HG03460 (cell line): ENCODE measurements at regions not wholly inside any gene's neighbourhood (a gene's known extent, or its start where the extent isn't known, plus 50 kb on each side); places are given as distances from the start of the nearest gene placed in this dataset.
"Not testable (repeated sequence)": the region's sequence is repeated elsewhere in the genome, so short reads cannot be mapped to it uniquely, and the experiment has no call there.

Experiments
- ATAC-seq: cut with Tn5 transposase; IDR thresholded peaks from one replicate; pipeline ENCODE4 v1.9.1; 2021; ENCODE audit not compliant: unreplicated experiment

DNA sequence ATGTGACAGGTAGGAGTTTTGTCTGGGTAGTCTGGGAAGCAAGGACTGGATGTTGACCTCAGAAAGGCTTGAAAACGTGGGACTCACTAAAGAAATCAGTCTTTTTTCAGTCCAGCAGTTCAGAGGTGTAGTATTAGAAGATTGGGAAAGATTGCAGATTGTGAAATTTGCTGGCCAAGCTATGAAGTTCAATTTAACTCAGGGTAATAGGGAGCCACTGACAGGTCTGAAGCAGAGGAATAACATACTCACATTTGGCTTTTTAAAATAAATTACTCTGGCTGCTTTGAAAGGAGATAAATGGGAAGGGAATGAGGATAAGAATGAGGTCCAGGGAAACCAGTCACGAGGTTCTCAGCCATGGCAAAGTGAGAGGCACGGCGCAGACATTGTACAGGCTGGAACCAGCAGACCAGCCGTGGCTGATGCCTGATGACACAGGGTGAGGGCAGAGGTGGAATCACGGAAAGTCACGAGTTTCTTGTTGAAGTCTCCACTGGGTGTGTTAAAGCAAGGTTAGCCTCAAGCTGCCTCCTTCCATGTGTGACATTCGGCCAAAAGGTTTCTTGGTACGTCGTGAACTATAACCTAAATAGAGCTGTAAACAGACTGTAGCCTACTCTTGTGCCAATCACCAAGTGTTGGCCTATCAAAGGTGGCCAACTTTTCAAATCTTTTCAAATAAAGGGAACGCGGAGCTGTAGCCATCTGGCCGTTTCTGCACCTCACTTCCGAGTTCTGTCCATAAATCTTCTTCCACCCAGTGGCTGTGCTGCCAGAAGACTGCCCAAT lies 377.6 kb downstream of the IRS2 start:
- ATAC-seq, result no peak

DNA sequence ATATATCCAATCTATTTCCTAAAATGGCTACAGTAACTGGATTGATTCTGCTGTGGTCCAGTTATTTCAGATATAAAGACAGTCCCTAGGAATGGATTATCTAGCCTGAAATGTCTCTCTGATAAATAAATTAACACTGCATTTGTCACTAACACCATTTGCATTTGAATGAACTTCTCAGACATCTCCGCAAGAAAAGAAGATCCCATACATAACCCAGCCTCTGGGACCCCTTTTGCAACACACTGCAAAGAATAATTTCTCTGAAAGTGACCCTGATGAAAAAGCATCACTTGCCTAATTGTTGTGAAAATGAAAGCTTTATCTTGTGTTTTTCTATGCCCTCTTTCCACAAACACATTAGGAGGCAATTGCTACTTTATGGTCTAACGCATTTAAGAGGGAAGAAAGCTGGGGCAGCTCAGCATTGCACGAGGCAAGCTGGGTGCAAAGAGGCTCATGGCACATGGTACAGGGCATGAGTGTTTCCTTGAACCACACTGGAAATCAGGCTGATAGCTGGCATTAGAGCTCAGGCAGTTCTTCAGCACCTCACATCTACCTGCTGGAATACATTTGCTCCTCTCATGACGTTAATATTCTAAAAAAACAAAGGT lies 379.9 kb downstream of the IRS2 start:
- ATAC-seq, result no peak

DNA sequence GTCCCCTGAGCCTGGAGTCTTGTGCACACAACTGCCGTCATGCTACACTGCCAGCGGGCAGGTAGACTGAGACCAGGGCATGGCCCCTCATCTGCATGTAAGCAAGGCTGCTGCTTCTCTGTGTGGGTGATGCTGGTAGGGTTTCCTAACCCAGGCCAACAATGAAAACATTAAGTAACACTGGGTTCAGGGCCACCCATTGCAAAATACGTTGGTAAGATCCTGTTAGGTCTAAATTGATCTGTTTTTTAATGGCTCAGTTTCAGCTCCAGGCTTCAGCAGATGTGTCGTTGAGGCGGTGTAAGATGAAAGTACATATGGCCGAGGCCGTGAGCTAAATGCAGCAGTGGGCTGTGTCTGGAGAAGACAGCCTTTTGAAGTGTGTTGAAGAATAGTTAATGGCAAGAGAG lies 383.4 kb downstream of the IRS2 start:
- no peak for ATAC-seq

DNA sequence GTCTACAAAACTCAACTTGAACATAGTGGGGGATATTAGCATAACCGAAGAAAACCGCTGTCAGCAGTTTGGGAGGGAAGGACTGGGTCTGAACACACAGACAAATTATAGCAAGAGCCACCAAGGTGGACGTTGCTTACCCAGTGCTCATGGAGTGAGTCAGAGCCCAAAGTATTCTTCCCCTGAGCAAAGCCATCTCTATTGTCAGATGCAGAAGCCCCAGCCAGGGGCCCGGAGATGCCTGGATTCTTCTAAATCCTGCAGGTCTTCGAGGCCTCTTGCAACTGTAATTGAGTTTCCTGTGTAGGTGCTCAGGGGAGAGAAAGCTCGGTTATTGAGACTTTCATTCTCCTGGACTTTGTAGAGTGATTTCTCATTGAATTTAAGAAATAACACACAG lies 384.5 kb downstream of the IRS2 start:
- ATAC-seq, result no peak

DNA sequence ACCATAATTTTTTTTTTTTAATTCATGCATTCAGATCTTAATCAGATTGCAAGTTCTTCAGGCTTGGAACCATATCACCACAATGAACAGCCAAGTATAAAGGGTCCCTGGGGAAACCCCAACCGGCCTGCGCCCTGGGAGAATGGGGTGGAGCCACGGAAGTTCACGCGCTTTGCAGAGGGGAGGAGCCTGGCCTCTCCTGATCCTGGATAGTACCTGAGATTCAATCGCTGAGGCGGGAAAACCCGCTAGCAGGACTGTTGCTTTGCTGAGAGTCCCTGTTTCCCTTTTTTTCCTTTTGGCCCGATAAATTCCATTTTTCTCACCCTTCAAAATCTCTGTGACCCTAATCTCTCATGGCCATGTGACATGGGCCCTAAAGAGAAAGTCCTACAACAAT lies 385.1 kb downstream of the IRS2 start:
- ATAC-seq, result no peak

DNA sequence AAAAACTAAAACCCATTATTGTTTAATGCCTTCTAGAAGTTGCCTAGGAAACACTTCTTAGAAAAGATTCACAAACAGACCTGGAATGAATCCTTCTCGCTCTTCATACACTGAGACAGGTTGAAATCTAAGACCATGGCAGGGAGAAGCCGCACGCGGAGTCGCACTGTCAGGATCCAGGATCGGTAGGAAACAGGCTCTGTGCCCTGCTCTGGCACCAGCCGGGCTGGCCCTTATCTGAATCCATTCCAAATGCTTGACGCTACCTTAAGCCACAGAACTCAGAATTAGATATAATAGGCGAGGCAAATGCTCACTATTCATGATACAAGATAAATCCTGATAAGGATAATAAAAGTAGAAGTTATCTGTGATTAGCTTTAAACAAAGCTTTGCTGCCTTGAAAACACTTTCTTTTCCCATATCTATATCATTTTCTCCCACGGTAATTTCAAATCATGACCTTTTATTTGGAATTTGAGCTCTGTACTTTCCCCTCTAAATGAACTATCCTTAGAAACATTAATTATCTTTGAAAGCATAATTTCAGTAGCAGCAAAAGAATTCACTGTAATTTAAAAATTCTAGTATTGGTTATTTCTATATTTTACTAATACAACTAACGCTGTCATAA lies 385.6 kb downstream of the IRS2 start:
- ATAC-seq, result no peak

DNA sequence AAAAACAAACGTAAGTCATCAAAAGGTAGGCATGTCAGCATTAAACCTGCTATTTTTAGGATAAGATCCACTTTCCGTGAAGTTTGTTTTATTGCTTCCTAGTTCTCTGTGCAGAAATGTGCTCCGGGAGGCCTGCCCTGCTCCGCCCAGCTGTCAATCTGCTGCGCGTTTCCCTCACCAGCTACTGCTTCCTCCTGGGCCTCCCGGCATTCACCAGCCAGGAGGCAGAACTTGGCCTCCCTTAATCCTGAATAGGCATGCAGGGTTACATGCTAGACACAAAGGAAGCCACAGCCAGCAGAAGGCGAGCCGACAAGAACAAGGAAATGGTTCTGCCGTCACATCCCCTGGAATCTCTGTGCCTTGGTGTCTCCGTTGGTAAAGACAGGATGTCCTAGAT lies 386.2 kb downstream of the IRS2 start:
- ATAC-seq, result no peak

DNA sequence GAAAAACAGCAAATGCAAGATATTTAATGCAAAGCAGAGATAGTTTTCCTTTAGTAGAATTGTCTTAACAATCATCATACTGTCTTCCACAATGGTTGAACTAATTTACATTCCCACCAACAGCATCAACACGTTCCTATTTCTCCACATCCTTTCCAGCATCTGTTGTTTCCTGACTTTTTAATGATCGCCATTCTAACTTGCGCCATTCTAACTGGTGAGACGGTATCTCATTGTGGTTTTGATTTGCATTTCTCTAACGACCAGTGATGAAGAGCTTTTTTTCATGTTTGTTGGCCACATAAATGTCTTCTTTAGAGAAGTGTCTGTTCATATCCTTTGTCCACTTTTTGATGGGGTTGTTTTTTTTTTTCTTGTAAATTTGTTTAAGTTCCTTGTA lies 388.3 kb downstream of the IRS2 start:
- ATAC-seq, result not testable (repeated sequence)

DNA sequence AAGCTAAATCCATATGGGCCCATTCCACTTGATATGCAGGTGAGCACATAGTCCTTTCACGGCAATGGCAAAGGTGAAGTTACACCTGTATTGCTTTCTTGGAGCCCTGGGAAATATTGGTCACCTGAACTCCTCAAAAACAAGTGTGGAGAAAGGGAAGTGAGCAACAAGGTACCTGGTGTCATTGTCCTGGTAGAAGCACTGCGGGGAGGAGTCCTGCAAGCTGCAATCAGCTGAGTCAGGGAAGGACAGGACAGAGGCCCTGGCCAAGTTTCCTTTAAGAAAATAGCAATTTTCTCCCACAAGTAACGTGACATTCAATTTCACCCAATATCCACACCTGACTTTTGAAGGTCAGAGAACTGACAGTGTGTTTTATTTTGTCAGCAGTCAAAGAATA lies 389.1 kb downstream of the IRS2 start:
- no peak for ATAC-seq

DNA sequence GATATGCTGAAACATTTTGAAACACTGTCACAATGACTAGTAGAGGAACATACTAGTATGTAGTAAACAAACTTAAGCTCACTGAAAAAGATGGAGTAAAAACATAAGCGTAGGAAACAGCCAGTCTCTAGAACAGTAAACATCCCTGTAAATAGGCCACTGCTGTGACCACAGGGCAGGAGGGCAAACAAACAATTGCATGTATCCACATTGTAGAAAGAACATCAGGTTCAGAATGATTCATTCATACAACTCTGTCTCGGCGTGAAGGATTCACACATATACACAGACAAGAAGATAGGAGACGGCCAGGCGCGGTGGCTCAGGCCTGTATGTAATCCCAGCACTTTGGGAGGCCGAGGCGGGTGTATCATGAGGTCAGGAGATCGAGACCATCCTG lies 390.1 kb downstream of the IRS2 start:
- no peak for ATAC-seq

DNA sequence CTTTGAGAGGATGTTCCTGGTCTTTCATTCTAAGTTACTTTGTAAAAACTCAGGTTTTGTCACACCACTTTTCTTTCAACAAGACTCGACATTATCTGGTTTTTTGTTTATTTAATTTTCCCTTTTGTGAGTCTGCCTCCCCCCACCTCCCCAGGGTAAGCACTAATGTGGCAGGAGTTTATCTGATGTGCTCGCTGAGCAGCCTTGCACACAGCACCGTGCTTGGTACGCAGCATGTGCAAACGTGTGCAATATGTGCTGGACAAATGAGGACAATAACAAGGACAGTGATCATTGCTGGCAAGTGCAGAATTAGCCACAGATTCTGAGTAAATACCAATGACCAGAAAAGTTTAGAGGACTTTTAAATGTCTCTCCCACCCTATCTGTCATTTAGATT lies 391.4 kb downstream of the IRS2 start:
- no peak for ATAC-seq

DNA sequence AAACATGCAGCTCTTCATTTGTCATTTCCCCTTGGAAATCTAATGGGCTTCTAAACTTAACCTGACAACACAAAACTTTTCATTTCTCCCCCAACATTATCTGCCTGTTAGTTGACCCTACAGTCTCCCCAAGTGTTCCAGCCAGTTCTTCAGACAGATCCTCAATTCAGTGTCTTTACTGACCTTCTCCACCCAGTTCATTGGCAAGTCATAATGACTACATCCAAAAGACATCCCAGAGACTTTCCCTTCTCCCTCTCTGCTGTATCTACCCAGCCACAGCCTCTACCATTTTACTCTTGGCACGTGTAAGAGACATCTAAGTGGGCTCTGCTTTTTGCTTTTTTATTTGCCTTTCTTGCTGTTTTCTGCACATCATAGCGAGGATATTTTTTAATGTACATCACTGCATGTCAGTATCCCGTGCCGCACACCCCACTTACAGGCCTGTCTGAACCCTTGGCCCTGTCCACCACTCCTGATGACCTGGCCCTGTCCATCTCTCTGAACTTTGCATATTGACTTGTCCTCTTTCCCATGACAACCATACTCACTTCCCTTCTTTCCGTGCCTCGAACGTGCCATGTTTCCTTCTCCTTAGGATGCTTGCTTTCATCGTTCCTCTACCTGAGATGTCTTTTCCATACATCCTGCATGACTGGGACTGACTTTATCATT lies 391.9 kb downstream of the IRS2 start:
- no peak for ATAC-seq

DNA sequence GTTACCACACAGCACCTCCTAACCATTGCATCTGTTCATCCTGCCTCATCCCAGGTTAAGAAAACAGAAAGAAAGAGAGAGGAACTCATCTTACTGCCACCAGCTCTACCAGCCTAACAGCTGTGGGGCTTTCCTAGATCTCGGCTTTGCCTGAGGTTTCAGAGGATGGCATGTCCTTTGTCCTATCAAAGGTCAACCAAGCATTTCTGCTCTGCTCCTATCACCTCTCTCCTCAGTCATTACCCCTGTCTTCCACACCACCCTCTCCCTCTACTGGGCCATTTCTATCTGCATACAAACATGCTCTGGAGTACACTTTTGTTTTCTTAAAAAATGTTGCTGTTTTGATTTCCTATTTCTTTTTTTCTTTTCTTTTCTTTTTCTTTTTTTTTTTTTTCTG lies 393.3 kb downstream of the IRS2 start:
- ATAC-seq, result no peak

DNA sequence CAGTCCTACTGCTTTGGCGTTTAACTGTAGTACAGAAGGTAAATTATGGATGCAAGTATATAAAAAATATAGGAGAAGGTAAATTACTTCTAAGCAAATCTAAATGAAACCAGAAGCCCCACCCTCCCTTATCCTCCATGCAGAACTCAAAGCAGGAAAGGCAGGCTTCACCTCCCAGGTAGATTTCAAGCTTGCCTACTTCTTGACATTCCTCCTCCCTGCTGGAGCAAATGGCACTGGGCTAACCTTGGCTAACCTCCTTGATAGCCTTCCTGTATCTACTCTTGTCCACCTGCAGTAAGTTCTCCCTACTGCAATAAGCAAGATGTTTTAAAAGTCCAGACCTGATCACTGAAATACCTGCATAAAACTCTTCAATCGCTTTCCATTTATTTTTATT lies 396.0 kb downstream of the IRS2 start:
- ATAC-seq, result no peak

DNA sequence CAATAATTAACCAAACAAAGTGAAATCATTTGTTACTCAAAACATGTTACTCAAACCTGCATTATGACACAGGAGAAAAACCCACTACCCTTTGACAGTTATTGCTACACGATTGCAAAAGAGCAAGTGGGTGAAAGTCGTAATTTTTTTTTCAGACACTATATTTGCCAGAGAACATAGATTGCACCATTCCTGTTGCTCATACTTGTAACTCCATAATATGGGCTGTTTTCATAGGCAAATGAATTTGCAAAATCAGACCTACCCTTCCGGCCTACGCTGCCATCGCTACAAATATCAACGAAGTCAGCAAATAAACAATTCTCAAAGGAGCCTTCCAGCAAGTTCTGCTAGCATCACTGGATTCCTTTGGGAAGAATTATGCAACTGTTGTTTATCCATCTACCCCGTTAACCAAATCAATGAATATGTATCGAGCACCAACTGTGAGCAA lies 396.5 kb downstream of the IRS2 start:
- ATAC-seq, result no peak

DNA sequence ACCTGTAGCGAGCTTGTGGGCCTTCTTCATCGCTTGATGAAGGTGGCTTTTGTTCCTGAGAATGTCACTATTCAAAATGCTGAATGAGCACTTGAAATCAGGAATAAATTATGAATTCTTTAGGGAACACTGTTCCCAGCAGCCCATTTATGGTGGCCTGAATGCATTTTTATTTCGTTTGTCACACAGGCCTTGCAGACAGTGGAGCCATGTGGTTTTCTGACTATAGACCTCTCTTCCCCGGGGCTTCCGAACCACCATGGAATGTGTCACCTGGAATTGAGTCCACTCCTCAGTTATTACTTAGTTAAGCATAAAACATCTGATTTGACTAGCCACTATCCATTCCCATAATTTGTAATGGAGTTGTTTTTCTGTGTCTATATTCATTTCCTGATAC lies 396.9 kb downstream of the IRS2 start:
- no peak for ATAC-seq

DNA sequence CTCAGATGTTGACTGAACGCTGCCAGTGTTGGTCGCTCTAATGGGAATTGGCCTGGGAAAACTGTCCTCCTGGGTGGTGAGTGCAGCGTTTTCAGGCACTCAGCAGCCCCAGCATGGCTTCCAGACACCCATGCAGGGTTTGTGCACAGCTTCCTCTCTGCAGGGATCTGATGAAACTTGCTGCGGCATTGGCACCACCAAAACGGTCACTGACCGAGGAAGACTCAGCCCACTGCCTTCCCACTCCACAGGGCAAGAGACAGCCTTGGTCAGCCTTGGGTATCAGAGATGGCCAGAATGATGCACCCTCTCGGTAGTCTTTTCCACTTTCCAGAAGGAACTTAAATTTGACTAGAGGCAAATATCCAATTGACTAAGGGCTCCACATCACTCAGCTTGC lies 398.9 kb downstream of the IRS2 start:
- no peak for ATAC-seq

DNA sequence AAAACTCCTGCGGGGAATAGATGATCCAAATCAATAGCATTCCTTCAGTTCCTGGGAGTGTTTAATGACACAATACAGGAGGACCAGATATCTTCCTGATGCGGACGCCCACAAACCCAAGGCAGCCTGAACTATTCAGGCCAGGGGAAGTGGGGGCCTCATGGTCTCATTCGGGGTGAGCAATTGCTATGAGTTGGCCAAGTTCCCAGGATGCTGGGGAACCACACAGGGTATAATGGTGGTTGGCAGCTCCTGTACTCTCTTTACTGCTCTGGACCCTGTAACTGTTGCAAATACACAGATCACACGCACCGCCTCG lies 401.2 kb downstream of the IRS2 start:
- no peak for ATAC-seq

DNA sequence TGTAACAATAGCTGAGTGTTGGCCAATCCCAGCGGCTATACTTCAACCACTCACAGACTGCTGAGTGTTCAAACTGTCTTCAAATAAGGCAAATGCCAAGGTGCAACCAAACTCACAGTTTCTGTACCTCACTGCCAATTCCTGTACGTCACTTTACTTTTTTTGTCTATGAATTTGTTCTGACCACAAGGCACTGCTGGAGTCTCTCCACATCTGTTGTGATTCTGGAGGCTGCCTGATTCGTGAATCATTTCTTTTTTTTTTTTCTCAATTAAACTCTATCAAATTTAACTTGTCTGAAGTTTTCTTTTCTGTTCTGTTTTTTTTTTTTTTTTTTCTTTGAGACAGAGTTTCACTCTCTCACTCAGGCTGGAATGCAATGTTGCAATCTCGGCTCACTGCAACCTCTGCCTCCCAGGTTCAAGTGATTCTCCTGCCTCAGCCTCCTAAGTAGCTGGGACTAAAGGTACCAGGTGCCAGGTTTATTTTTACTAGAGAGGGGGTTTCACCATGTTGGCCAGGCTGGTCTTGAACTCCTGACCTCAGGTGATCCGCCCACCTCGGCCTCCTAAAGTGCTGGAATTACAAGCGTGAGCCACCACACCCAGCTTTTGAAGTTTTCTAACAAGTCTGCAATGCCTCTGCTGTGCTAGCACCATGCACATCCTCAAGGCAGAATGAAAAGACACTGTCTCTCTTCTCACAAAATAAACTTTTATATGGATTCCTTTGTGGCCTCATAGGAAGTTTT lies 401.7 kb downstream of the IRS2 start:
- no peak for ATAC-seq

DNA sequence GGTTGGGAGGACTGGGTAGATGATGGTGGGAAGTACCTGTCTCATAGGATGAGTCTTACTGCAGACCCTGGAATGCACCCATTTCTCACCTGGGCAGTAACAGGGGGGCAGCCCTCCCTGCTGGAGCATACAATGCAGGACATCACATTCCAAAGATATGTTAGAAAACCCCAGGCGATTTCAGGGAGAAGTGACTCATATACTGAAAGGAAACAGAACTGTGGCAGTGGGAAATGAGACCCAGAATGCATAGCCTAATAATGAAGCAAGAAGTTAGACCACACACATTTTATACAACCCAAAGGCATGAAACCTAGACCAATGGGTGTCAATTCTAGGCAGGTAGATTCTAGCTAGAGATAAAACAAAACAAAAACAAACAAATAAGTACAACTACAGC lies 402.7 kb downstream of the IRS2 start:
- ATAC-seq, result no peak

DNA sequence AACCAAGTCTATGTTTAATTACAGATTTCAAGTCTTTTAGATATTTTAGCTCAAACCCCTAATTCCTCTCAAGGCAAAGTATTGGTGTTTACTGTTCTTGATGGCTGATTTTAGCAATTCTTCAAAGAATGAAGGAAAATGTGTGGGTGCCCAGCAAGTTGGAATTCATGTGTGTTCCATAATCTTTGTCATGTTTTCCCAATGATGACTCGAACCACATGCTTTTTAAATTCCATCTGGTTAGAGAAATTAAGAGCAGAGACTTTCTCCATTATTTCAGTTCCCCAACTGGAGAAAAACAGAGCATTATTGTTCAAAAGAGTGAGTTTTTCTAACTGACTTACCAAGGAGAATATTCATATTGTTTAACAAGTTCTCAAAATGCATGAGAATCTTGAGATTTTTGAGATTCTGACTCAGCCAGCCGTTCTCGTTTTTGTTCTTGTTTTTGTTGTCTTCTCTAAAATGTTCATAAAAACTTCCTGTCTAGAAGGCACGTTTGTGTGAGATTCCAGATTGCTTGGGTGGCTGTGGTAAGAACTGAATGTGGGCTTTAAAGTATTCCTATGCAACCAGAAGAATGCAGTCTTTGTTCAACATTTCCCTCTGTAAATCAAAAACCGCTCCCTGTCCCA lies 404.7 kb downstream of the IRS2 start:
- no peak for ATAC-seq
